Neural cell (in vitro differentiated cells): ENCODE measurements at regions not wholly inside any gene's neighbourhood (a gene's known extent, or its start where the extent isn't known, plus 50 kb on each side); places are given as distances from the start of the nearest gene placed in this dataset.

Experiments used
- H2AFZ ChIP-seq: fragments of 200-600, 300-800 bp; sonication (generic), shearing (Covaris generic); 2 replicates; pipeline ENCODE4 v1.6.0; 2014; ENCODE audit warnings: low read depth, mild to moderate bottlenecking, antibody characterized with exemption, low read length, moderate library complexity
- H3F3A ChIP-seq: fragments of 200-600 bp; shearing (Covaris generic); 2 replicates; pipeline ENCODE4 v1.6.1; 2016; ENCODE audit warnings: mild to moderate bottlenecking, moderate library complexity, mixed read lengths, antibody characterized with exemption, low read length; ENCODE audit not compliant: insufficient read depth, poor library complexity, severe bottlenecking
- H3K27ac ChIP-seq: fragments of 200-600, 300-800 bp; sonication (generic), shearing (Covaris generic); 2 replicates; pipeline ENCODE4 v1.5.1; 2014; ENCODE audit warnings: mild to moderate bottlenecking, low read length, moderate library complexity
- H3K27me3 ChIP-seq: fragments of 300-800, 200-600 bp; sonication (generic), shearing (Covaris generic); 2 replicates; pipeline ENCODE4 v1.6.0; 2014; ENCODE audit warnings: mild to moderate bottlenecking, low read depth, low read length, moderate library complexity; ENCODE audit not compliant: insufficient read depth
- H3K36me3 ChIP-seq: fragments of 300-800, 200-600 bp; sonication (generic), shearing (Covaris generic); 2 replicates; pipeline ENCODE4 v1.5.1; 2014; ENCODE audit warnings: mild to moderate bottlenecking, antibody characterized with exemption, low read length, moderate library complexity; ENCODE audit not compliant: insufficient read depth
- H3K4me2 ChIP-seq: fragments of 300-800, 200-600 bp; sonication (generic), shearing (Covaris generic); 2 replicates; pipeline ENCODE4 v1.6.0; 2014; ENCODE audit warnings: mild to moderate bottlenecking, low read length
- H3K4me3 ChIP-seq: fragments of 300-800, 200-600 bp; sonication (generic), shearing (Covaris generic); 2 replicates; pipeline ENCODE4 v1.5.1; 2014; ENCODE audit warnings: mild to moderate bottlenecking, low read length, moderate library complexity
- H3K79me2 ChIP-seq: fragments of 200-600 bp; shearing (Covaris generic); replicated peaks from 2 replicates; pipeline ENCODE4 v1.6.0; 2014; ENCODE audit warnings: mild to moderate bottlenecking, low read length, moderate library complexity; ENCODE audit not compliant: insufficient read depth
- H3K9ac ChIP-seq: fragments of 300-800, 200-600 bp; sonication (generic), shearing (Covaris generic); 2 replicates; pipeline ENCODE4 v1.6.1; 2016; ENCODE audit warnings: mild to moderate bottlenecking, low read length, mixed read lengths
- H3K9me2 ChIP-seq: fragments of 200-600 bp; shearing (Covaris generic); 2 replicates; pipeline ENCODE4 v1.6.1; 2016; ENCODE audit warnings: mild to moderate bottlenecking, low read length, mixed read lengths; ENCODE audit not compliant: insufficient read depth
- H3K9me3 ChIP-seq: fragments of 200-600, 300-800 bp; sonication (generic), shearing (Covaris generic); 2 replicates; pipeline ENCODE4 v1.6.1; 2016; ENCODE audit warnings: mild to moderate bottlenecking, mixed run types, low read length, moderate library complexity, mixed read lengths
- H4K20me1 ChIP-seq: fragments of 200-600 bp; shearing (Covaris generic); 2 replicates; pipeline ENCODE4 v1.6.1; 2016; ENCODE audit warnings: mild to moderate bottlenecking, mixed run types; ENCODE audit not compliant: insufficient read depth
- EP300 ChIP-seq: fragments of 450-650 bp; conservative IDR thresholded peaks from 2 replicates; pipeline ENCODE4 v1.6.1; 2014; ENCODE audit warnings: antibody characterized with exemption, mild to moderate bottlenecking, moderate library complexity; ENCODE audit not compliant: poor library complexity, severe bottlenecking
- EZH2 ChIP-seq: fragments of 200-600, 300-800 bp; shearing (Covaris generic), sonication (generic); IDR thresholded peaks from 2 replicates; pipeline ENCODE4 v1.6.1; 2014; ENCODE audit warnings: antibody characterized with exemption, low read length, borderline replicate concordance, mild to moderate bottlenecking; ENCODE audit not compliant: insufficient read depth, poor library complexity, severe bottlenecking
- MXI1 ChIP-seq: fragments of 450-650 bp; conservative IDR thresholded peaks from 2 replicates; pipeline ENCODE4 v1.6.1; 2014; ENCODE audit warnings: antibody characterized with exemption, mild to moderate bottlenecking; ENCODE audit not compliant: poor library complexity, severe bottlenecking
- POLR2AphosphoS5 ChIP-seq: IDR thresholded peaks from 2 replicates; pipeline ENCODE4 v1.6.1; 2012
- RAD21 ChIP-seq: fragments of 450-650 bp; conservative IDR thresholded peaks from 2 replicates; pipeline ENCODE4 v1.6.1; 2014; ENCODE audit warnings: antibody characterized with exemption, mild to moderate bottlenecking, moderate library complexity
- SMC3 ChIP-seq: fragments of 450-650 bp; conservative IDR thresholded peaks from 2 replicates; pipeline ENCODE4 v1.6.1; 2014; ENCODE audit warnings: antibody characterized with exemption, mild to moderate bottlenecking, moderate library complexity; ENCODE audit not compliant: poor library complexity
- TAF1 ChIP-seq: IDR thresholded peaks from 2 replicates; pipeline ENCODE4 v1.6.1; 2012; ENCODE audit warnings: low read depth
- TF ChIP-seq, protein P1 (sequence below): IDR thresholded peaks from 2 replicates; pipeline ENCODE4 v1.6.1; 2012; ENCODE audit warnings: borderline replicate concordance
- TF ChIP-seq, protein P2 (sequence below): fragments of 450-650 bp; IDR thresholded peaks from 2 replicates; pipeline ENCODE4 v1.5.1; 2014; ENCODE audit warnings: antibody characterized with exemption, mild to moderate bottlenecking, moderate library complexity; ENCODE audit not compliant: poor library complexity, severe bottlenecking

DNA sequence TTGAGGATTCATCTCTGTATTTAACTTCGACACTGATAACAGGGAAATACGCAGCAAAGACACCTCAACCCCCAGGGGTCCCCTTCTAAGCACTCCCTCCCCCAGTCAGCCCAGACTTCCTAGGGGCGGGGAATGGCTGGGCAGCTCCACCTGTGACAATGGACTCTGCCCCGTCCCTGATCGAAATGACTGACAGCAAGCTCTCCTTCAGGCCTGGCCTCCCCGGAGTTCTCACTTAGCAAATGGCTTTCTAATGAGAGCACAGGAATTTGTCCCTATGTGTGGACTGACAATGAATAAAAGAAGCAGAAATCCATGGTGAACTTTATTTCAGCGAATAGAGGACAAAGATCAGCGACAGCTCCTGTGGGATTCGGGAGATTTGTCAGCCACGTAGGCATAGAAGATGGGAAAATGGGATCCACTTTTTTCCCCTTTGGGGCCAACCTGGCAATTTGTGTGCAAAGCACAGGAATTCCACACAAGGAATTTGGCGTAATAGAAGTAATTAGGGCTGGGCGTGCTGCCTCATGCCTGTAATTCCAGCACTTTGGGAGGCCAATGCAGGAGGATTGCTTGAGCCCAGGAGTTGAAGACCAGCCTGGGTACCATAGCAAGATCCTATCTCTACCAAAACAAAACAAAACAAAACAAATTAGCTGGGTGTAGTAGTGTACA lies 63.8 kb downstream of the TNFAIP2 start:
- Histone ChIP-seq H3K27me3 (peaks cover 10% of the 10 kb centered on the region), H3K4me3 (peak overlapping the region; percentile 22), H3K4me2 (no peak overlapping the region), H3F3A (peaks cover 3% of the 10 kb centered on the region), H3K9me3 (no peaks in the 10 kb centered on the region), H3K27ac (no peak overlapping the region), H3K9me2 (no peaks in the 10 kb centered on the region), H3K79me2 (no peaks in the 10 kb centered on the region), H3K36me3 (no peaks in the 10 kb centered on the region), H2AFZ (no peak overlapping the region), H3K9ac (no peak overlapping the region), H4K20me1 (no peaks in the 10 kb centered on the region)
- TF ChIP-seq POLR2AphosphoS5 = peak; percentile 25
- TF ChIP-seq, protein P1, sequence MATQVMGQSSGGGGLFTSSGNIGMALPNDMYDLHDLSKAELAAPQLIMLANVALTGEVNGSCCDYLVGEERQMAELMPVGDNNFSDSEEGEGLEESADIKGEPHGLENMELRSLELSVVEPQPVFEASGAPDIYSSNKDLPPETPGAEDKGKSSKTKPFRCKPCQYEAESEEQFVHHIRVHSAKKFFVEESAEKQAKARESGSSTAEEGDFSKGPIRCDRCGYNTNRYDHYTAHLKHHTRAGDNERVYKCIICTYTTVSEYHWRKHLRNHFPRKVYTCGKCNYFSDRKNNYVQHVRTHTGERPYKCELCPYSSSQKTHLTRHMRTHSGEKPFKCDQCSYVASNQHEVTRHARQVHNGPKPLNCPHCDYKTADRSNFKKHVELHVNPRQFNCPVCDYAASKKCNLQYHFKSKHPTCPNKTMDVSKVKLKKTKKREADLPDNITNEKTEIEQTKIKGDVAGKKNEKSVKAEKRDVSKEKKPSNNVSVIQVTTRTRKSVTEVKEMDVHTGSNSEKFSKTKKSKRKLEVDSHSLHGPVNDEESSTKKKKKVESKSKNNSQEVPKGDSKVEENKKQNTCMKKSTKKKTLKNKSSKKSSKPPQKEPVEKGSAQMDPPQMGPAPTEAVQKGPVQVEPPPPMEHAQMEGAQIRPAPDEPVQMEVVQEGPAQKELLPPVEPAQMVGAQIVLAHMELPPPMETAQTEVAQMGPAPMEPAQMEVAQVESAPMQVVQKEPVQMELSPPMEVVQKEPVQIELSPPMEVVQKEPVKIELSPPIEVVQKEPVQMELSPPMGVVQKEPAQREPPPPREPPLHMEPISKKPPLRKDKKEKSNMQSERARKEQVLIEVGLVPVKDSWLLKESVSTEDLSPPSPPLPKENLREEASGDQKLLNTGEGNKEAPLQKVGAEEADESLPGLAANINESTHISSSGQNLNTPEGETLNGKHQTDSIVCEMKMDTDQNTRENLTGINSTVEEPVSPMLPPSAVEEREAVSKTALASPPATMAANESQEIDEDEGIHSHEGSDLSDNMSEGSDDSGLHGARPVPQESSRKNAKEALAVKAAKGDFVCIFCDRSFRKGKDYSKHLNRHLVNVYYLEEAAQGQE = peak; percentile 97
- no peak for TF ChIP-seq EP300

DNA sequence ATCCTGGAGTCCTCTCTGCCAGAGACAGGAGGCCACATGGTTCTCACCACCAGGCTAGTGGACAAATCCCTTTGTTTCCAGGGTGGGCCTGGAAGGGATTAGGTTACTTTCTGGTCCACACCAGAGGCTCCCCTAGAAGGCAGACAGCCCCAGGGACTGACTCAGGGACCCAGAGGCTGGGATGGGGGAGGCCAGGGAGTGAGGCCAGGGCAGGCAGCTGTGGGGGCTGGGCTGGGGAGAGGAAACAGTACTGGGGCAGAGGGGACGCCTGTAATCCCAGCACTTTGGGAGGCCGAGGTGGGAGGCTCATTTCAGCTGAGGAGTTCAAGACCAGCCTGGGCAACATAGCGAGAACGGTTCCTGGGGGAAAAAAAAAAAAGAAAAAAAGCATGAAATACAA lies 64.7 kb downstream of the TNFAIP2 start:
- H3K36me3 ChIP-seq = no peaks in the 10 kb centered on the region
- H3K4me3 ChIP-seq = no peak overlapping the region
- TF ChIP-seq SMC3 (no peak), TAF1 (no peak), EZH2 (no peak), EP300 (no peak), POLR2AphosphoS5 (no peak), MXI1 (no peak), RAD21 (no peak)
- TF ChIP-seq, protein P2, sequence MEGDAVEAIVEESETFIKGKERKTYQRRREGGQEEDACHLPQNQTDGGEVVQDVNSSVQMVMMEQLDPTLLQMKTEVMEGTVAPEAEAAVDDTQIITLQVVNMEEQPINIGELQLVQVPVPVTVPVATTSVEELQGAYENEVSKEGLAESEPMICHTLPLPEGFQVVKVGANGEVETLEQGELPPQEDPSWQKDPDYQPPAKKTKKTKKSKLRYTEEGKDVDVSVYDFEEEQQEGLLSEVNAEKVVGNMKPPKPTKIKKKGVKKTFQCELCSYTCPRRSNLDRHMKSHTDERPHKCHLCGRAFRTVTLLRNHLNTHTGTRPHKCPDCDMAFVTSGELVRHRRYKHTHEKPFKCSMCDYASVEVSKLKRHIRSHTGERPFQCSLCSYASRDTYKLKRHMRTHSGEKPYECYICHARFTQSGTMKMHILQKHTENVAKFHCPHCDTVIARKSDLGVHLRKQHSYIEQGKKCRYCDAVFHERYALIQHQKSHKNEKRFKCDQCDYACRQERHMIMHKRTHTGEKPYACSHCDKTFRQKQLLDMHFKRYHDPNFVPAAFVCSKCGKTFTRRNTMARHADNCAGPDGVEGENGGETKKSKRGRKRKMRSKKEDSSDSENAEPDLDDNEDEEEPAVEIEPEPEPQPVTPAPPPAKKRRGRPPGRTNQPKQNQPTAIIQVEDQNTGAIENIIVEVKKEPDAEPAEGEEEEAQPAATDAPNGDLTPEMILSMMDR = no peak
- TF ChIP-seq, protein P1 = no peak
- no peak overlapping the region for H2AFZ ChIP-seq
- no peaks in the 10 kb centered on the region for H4K20me1 ChIP-seq
- H3K27ac ChIP-seq = no peak overlapping the region
- no peaks in the 10 kb centered on the region for H3K79me2 ChIP-seq
- H3K9me3 ChIP-seq = no peaks in the 10 kb centered on the region
- H3K4me2 ChIP-seq = no peak overlapping the region
- peaks cover 10% of the 10 kb centered on the region for H3K27me3 ChIP-seq
- no peaks in the 10 kb centered on the region for H3K9me2 ChIP-seq
- H3K9ac ChIP-seq = no peak overlapping the region
- peaks cover 3% of the 10 kb centered on the region for H3F3A ChIP-seq
